ENCODE measurements at regions not wholly inside any gene's neighbourhood (a gene's known extent, or its start where the extent isn't known, plus 50 kb on each side); places are given as distances from the start of the nearest gene placed in this dataset.

GRCh38 chr6:102356170-102356569, 962.7 kb downstream of the GRIK2 start:
- Histone ChIP-seq H3K27ac (no peak overlapping the region), H3K36me3 (no peaks in the 10 kb centered on the region), H3K9me3 (no peaks in the 10 kb centered on the region), H3K4me1 (no peaks in the 10 kb centered on the region), H3K4me3 (no peak overlapping the region), H3K27me3 (no peaks in the 10 kb centered on the region)
- intact Hi-C loops (cut with DNase I), result no loop called here
- TF ChIP-seq CTCF (IDR thresholded peaks at IDR 0.05), result no peak
- no peak for FAIRE-seq
- WGBS, 2 donors, result 59 to 75% methylated on average over 8 of the region's 8 CpGs
- no peak for DNase-seq
- ATAC-seq, result no peak

- Histone ChIP-seq H3K4me3 (no peak overlapping the region), H3K27ac (no peak overlapping the region), H3K9me3 (no peaks in the 10 kb centered on the region), H3K4me1 (no peaks in the 10 kb centered on the region), H3K36me3 (no peaks in the 10 kb centered on the region), H3K27me3 (no peaks in the 10 kb centered on the region)
- TF ChIP-seq CTCF (IDR thresholded peaks at IDR 0.05), result no peak
- FAIRE-seq (no peak), ATAC-seq (no peak), DNase-seq (no peak)
- intact Hi-C loops (cut with DNase I), result no loop called here
- 60 to 69% methylated on average over 1 of the region's 1 CpG for WGBS, 2 donors
Measured at GRCh38 chr6:102355578-102355977, 962.1 kb downstream of the GRIK2 start.

GRCh38 chr6:102352552-102352951, 959.0 kb downstream of the GRIK2 start:
- WGBS, 2 donors, result 49 to 74% methylated on average over 5 of the region's 5 CpGs
- H3K4me1 ChIP-seq, result no peaks in the 10 kb centered on the region
- DNase-seq (no peak), FAIRE-seq (no peak), ATAC-seq (no peak)
- TF ChIP-seq CTCF (IDR thresholded peaks at IDR 0.05), result no peak
- H3K36me3 ChIP-seq, result no peaks in the 10 kb centered on the region
- H3K27me3 ChIP-seq, result no peaks in the 10 kb centered on the region
- H3K27ac ChIP-seq, result no peak overlapping the region
- H3K9me3 ChIP-seq, result no peaks in the 10 kb centered on the region
- H3K4me3 ChIP-seq, result no peak overlapping the region
- intact Hi-C loops (cut with DNase I), result no loop called here

- no peak for TF ChIP-seq CTCF (IDR thresholded peaks at IDR 0.05)
- Histone ChIP-seq H3K4me3 (no peak overlapping the region), H3K27me3 (no peaks in the 10 kb centered on the region), H3K27ac (no peak overlapping the region), H3K36me3 (no peaks in the 10 kb centered on the region), H3K9me3 (no peaks in the 10 kb centered on the region), H3K4me1 (no peaks in the 10 kb centered on the region)
- FAIRE-seq (no peak), ATAC-seq (no peak), DNase-seq (no peak)
- intact Hi-C loops (cut with DNase I), result no loop called here
- WGBS, 2 donors, result 44 to 56% methylated on average over 2 of the region's 2 CpGs
Measured at GRCh38 chr6:102344769-102345168, 951.3 kb downstream of the GRIK2 start.

- Histone ChIP-seq H3K27me3 (no peaks in the 10 kb centered on the region), H3K9me3 (no peaks in the 10 kb centered on the region), H3K4me3 (no peak overlapping the region), H3K36me3 (no peaks in the 10 kb centered on the region), H3K27ac (no peak overlapping the region), H3K4me1 (no peaks in the 10 kb centered on the region)
- WGBS, 2 donors, result 57 to 62% methylated on average over 4 of the region's 4 CpGs
- DNase-seq (no peak), ATAC-seq (no peak), FAIRE-seq (no peak)
- no peak for TF ChIP-seq CTCF (IDR thresholded peaks at IDR 0.05)
- intact Hi-C loops (cut with DNase I), result no loop called here
Measured at GRCh38 chr6:102340311-102340710, 946.8 kb downstream of the GRIK2 start.

All from pancreas (tissue), 10 donors.